SU-DHL-6 (cell line): ENCODE measurements at regions not wholly inside any gene's neighbourhood (a gene's known extent, or its start where the extent isn't known, plus 50 kb on each side); places are given as distances from the start of the nearest gene placed in this dataset.
"Not testable (repeated sequence)": the region's sequence is repeated elsewhere in the genome, so short reads cannot be mapped to it uniquely, and the experiment has no call there.

Experiments
- H2AFZ ChIP-seq: fragments of 200-600 bp; sonication (generic); 2 replicates; pipeline ENCODE4 v1.6.1; 2014; ENCODE audit warnings: low read depth, mild to moderate bottlenecking, moderate library complexity, mixed read lengths, antibody characterized with exemption, low read length; ENCODE audit not compliant: severe bottlenecking
- H3F3A ChIP-seq: fragments of 200-600 bp; shearing (Covaris generic); 2 replicates; pipeline ENCODE4 v1.6.0; 2016; ENCODE audit warnings: antibody characterized with exemption, mild to moderate bottlenecking; ENCODE audit not compliant: insufficient read depth
- H3K27ac ChIP-seq: fragments of 200-600 bp; sonication (generic); 2 replicates; pipeline ENCODE4 v1.5.1; 2016; ENCODE audit warnings: low read depth, mild to moderate bottlenecking, low read length, moderate library complexity, mixed read lengths
- H3K27me3 ChIP-seq: fragments of 200-600 bp; sonication (generic), shearing (Covaris generic); 2 replicates; pipeline ENCODE4 v1.6.0; 2014; ENCODE audit warnings: mild to moderate bottlenecking, low read length
- H3K36me3 ChIP-seq: fragments of 200-600 bp; sonication (generic); 2 replicates; pipeline ENCODE4 v1.6.1; 2014; ENCODE audit warnings: mild to moderate bottlenecking, low read length, mixed read lengths
- H3K4me2 ChIP-seq: fragments of 300-600, 200-600 bp; shearing (Covaris generic), sonication (generic); 2 replicates; pipeline ENCODE4 v1.6.0; 2014; ENCODE audit warnings: low read length, low read depth, mild to moderate bottlenecking; ENCODE audit not compliant: poor library complexity, severe bottlenecking
- H3K4me3 ChIP-seq: fragments of 200-600 bp; sonication (generic); 2 replicates; pipeline ENCODE4 v1.5.1; 2014; ENCODE audit warnings: antibody characterized with exemption, low read length, mild to moderate bottlenecking, mixed read lengths; ENCODE audit not compliant: insufficient read depth, poor library complexity, severe bottlenecking
- H3K79me2 ChIP-seq: fragments of 200-600 bp; sonication (generic); 2 replicates; pipeline ENCODE4 v1.6.1; 2014; ENCODE audit warnings: mild to moderate bottlenecking, low read length, moderate library complexity; ENCODE audit not compliant: insufficient read depth
- H3K9ac ChIP-seq: fragments of 200-600 bp; sonication (generic); 2 replicates; pipeline ENCODE4 v1.7.0; 2014; ENCODE audit warnings: mild to moderate bottlenecking, low read length
- H3K9me2 ChIP-seq: fragments of 200-600 bp; sonication (generic); replicated peaks from 2 replicates; pipeline ENCODE4 v1.6.1; 2014; ENCODE audit warnings: low read length; ENCODE audit not compliant: insufficient read depth
- H3K9me3 ChIP-seq: fragments of 200-600 bp; sonication (generic); 2 replicates; pipeline ENCODE4 v1.6.1; 2014; ENCODE audit warnings: low read length, mixed read lengths; ENCODE audit not compliant: insufficient read depth
- H4K20me1 ChIP-seq: fragments of 200-600 bp; sonication (generic); 2 replicates; pipeline ENCODE4 v1.6.1; 2014; ENCODE audit warnings: low read depth, mild to moderate bottlenecking, antibody characterized with exemption, low read length, moderate library complexity, mixed read lengths

DNA sequence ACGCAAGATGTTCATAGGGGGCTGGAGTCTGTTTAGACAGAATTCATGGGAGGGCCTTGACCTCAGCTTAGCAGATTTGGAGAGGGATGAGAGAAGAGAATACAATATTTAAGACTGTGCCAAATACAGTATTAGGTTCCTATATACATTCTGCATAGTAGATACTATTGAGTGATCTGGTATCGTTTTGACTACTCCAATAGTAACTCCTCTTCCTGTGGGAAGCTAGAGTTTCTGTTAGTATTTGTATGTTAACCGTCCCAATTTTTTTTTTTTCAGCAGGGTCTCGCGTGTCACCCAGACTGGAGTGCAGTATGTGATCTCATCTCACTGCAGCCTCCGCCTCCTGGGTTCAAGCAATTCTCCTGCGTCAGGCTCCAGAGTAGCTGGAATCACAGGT is 65.2 kb upstream of the FAM153A start:
- H3K4me3 ChIP-seq, H3K36me3 ChIP-seq, H3K4me2 ChIP-seq, H3K27ac ChIP-seq, H3K79me2 ChIP-seq, H3K9me2 ChIP-seq, H3K9ac ChIP-seq, H3K27me3 ChIP-seq, H4K20me1 ChIP-seq, H3K9me3 ChIP-seq, H3F3A ChIP-seq, H2AFZ ChIP-seq: not testable (repeated sequence)

DNA sequence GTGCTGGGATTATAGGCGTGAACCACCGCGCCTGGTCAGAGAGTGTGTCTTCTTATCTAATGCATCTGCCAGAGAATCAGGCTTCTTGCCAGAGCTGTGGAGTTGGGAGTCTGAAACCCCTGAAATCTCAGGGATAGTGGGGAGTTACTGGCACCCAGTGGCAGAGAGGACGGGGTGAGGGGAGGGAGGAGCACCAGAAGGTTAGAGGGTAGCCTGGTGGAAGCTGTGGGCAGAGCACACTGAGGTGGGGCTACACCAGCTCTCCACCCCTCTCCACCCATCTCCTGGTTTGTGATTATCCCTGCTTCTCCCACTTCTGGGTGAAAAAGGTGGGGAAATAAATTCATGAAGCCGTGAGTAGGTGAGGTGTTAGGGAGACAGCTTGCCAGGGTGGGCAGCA is 63.9 kb upstream of the FAM153A start:
- H3K27me3 ChIP-seq, H3K4me3 ChIP-seq, H3K9ac ChIP-seq, H2AFZ ChIP-seq, H3K4me2 ChIP-seq, H3K27ac ChIP-seq, H3F3A ChIP-seq, H3K9me2 ChIP-seq, H4K20me1 ChIP-seq, H3K36me3 ChIP-seq, H3K79me2 ChIP-seq, H3K9me3 ChIP-seq: not testable (repeated sequence)

DNA sequence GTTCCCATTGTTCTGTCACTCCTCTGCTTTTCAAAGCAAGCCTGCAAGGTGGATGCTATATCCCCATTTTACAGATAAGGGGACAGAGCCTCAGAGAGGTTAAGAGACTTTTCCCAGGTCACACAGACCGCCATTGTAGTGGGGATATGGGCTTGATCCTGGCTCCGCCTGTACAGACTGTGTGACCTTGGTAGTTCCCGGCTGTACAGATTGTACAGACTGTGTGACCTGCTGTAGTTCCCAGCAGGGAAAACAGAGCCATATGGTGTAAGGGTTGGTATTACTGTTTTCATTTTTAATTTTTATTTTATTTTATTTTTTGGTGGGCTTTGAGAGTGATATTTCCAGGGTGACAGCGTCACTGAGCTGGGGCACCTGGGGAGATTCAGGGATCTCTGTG is 63.2 kb upstream of the FAM153A start:
- not testable (repeated sequence) for H2AFZ ChIP-seq

DNA sequence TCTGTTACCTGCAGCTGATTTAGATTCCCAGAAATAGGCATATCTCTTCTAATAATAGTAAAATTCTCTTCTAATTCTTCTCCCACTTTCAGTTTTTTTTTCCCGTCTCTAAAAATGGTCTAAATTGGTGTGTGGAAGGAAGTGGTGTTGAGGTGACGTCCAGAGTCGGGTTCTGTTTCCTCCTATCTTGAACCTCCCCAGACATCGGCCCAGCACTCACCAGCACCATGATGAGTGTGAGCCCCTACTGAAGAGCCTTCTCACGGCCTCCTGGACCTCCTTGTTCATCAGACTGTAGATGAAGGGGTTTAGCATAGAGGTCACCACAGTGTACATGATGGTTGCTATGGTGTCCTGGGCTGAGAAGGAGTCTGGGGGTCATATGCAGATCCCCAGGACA is 53.5 kb upstream of the FAM153A start:
- H3K9me3 ChIP-seq, H3K9ac ChIP-seq, H3F3A ChIP-seq, H2AFZ ChIP-seq, H3K9me2 ChIP-seq, H3K79me2 ChIP-seq, H3K4me2 ChIP-seq, H4K20me1 ChIP-seq, H3K27ac ChIP-seq, H3K4me3 ChIP-seq, H3K27me3 ChIP-seq, H3K36me3 ChIP-seq: not testable (repeated sequence)

More for the DNA sequence above, 63.2 kb upstream of the FAM153A start:
- H3K27me3 ChIP-seq, H4K20me1 ChIP-seq, H3K9me2 ChIP-seq, H3K27ac ChIP-seq, H3F3A ChIP-seq, H3K9me3 ChIP-seq, H3K9ac ChIP-seq, H3K36me3 ChIP-seq, H3K4me2 ChIP-seq, H3K4me3 ChIP-seq, H3K79me2 ChIP-seq: not testable (repeated sequence)
